Caco-2 (cell line): ENCODE measurements at regions not wholly inside any gene's neighbourhood (a gene's known extent, or its start where the extent isn't known, plus 50 kb on each side); places are given as distances from the start of the nearest gene placed in this dataset.

Source experiments
- BruUV-seq: library from RNA; stranded (reverse); fragments of 400-500 nt; replicated peaks from 2 replicates; lab custom pipeline; 2021; lab: Mats Ljungman, UMichigan
- CTCF ChIA-PET: fragments of 300-600 bp; sonication (Branson Sonifier 250); formaldehyde crosslinking; loops from one replicate; lab custom pipeline; 2022; ENCODE audit warnings: antibody characterized with exemption; lab: Charles Lee
- POLR2A ChIA-PET: fragments of 300-600 bp; sonication (Branson Sonifier 250); formaldehyde crosslinking; loops from one replicate; lab custom pipeline; 2022; ENCODE audit warnings: antibody characterized with exemption; lab: Charles Lee
- DNase-seq, 2 experiments: peaks; one replicate each; pipeline versions ENCODE4 v3.0.0 to v3.0.0-alpha.2; 2020 to 2022
- H3K27me3 ChIP-seq: replicated peaks from 2 replicates; pipeline ENCODE4 v1.6.0; 2011; ENCODE audit warnings: low read length; ENCODE audit not compliant: control insufficient read depth, insufficient read depth
- H3K36me3 ChIP-seq: 2 replicates; pipeline ENCODE4 v1.5.1; 2011; ENCODE audit warnings: low read length; ENCODE audit not compliant: control insufficient read depth, insufficient read depth
- H3K4me1 ChIP-seq: fragments of 250-450 bp; sonication (Bioruptor Pico); 2 replicates; pipeline ENCODE4 v1.5.1; 2020; ENCODE audit warnings: mild to moderate bottlenecking
- H3K4me3 ChIP-seq: 2 replicates; pipeline ENCODE4 v1.5.1; 2011; ENCODE audit warnings: low read depth, mild to moderate bottlenecking, control low read depth, low read length
- H3K9me3 ChIP-seq: fragments of 250-450 bp; sonication (Bioruptor Pico); 2 replicates; pipeline ENCODE4 v1.5.1; 2020; ENCODE audit warnings: mild to moderate bottlenecking, moderate library complexity
- H3K27ac Mint-ChIP-seq: one replicate; pipeline ENCODE4 v1.8.0; 2022; ENCODE audit warnings: mixed read lengths; ENCODE audit not compliant: unreplicated experiment
- H3K27me3 Mint-ChIP-seq: one replicate; pipeline ENCODE4 v1.8.0; 2022; ENCODE audit warnings: mixed read lengths; ENCODE audit not compliant: insufficient read depth, unreplicated experiment
- H3K36me3 Mint-ChIP-seq: one replicate; pipeline ENCODE4 v1.8.0; 2022; ENCODE audit warnings: mild to moderate bottlenecking, mixed read lengths; ENCODE audit not compliant: insufficient read depth, unreplicated experiment
- H3K4me1 Mint-ChIP-seq: one replicate; pipeline ENCODE4 v1.8.0; 2022; ENCODE audit warnings: low read depth, mixed read lengths; ENCODE audit not compliant: unreplicated experiment
- H3K4me3 Mint-ChIP-seq: one replicate; pipeline ENCODE4 v1.8.0; 2022; ENCODE audit warnings: mild to moderate bottlenecking, moderate library complexity, mixed read lengths; ENCODE audit not compliant: unreplicated experiment
- H3K9me3 Mint-ChIP-seq: one replicate; pipeline ENCODE4 v1.8.0; 2022; ENCODE audit warnings: mixed read lengths; ENCODE audit not compliant: unreplicated experiment
- intact Hi-C: fragments of 100-400 bp; cut with micrococcal nuclease; formaldehyde crosslinking; loops from one replicate; pipeline ENCODE4 v1.10.0; 2022; ENCODE audit not compliant: unreplicated experiment
- TF ChIP-seq, protein P1 (sequence below), 2 experiments: fragments of 200-600 bp in 1 of 2; IDR thresholded peaks; 1 replicate in 1 of 2; 2 replicates in 1 of 2; pipeline versions ENCODE4 v1.5.1 to v1.8.0; 2011 to 2022; ENCODE audit warnings: antibody characterized with exemption in 1 of 2, control low read depth in 1 of 2, inconsistent platforms in 1 of 2, low read depth in 1 of 2, low read length in 1 of 2, mild to moderate bottlenecking in 1 of 2, moderate library complexity in 1 of 2; ENCODE audit not compliant: insufficient read depth in 1 of 2, severe bottlenecking in 1 of 2, unreplicated experiment in 1 of 2

DNA sequence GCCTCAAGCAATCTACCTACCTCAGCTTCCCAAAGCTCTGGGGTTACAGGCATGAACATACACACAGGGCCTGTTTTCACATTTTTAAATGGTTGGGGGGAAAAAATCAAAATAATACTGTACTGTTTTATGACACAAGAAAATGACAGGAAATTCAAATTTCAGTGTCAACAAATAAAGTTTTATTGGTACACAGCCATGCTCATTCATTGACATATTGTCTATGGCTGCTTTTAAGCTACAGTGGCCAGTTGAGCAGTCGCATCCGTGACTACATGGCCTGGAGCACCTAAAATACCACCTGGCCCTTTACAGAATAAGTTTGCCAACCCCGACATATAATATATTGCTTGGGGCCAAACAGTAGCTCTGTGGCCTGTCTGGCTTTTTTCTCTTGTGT, 56.4 kb upstream of the GGTA1 start:
- CTCF ChIA-PET, result interaction anchor here (0.5 to 1.4 kb wide), 3 partner anchors 10 to 99 kb away, joined by 3 to 5 read pairs (median 5); no protein-coding TSS in a partner anchor
- no TSS peak for BruUV-seq
- no peak overlapping the region for H3K4me3 ChIP-seq

DNA sequence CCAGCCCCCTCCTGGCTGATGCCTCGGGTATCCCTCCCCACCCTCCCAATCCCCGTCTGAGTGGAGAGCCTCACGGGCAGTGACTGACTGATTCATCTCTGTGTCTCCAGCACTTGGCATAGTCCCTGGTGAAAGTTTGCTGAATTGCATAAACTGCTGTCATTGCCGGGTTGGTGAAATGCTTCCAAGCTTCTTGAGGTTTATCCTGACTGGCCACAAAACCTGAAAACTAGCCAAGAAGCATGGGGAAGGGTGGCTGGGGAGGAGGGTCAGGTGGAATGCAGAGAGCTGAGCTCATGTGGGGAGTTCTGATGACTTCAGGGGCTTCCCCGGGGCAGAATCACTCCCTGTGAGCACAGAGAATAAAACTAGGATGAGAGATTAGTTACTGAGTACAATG, 56.9 kb upstream of the GGTA1 start:
- no TSS peak for BruUV-seq
- no peaks in the 10 kb centered on the region for H3K9me3 Mint-ChIP-seq
- no peak overlapping the region for H3K27ac Mint-ChIP-seq
- Histone ChIP-seq H3K4me3 (no peak overlapping the region), H3K27me3 (no peaks in the 10 kb centered on the region), H3K4me1 (no peaks in the 10 kb centered on the region), H3K36me3 (no peaks in the 10 kb centered on the region), H3K9me3 (no peaks in the 10 kb centered on the region)
- ChIA-PET POLR2A (no interaction called here), CTCF (interaction anchor here (0.5 to 1.4 kb wide), 3 partner anchors 11 to 99 kb away, joined by 3 to 5 read pairs (median 5); no protein-coding TSS in a partner anchor)
- no peaks in the 10 kb centered on the region for H3K36me3 Mint-ChIP-seq
- no peaks in the 10 kb centered on the region for H3K27me3 Mint-ChIP-seq
- no peaks in the 10 kb centered on the region for H3K4me1 Mint-ChIP-seq
- TF ChIP-seq, protein P1, sequence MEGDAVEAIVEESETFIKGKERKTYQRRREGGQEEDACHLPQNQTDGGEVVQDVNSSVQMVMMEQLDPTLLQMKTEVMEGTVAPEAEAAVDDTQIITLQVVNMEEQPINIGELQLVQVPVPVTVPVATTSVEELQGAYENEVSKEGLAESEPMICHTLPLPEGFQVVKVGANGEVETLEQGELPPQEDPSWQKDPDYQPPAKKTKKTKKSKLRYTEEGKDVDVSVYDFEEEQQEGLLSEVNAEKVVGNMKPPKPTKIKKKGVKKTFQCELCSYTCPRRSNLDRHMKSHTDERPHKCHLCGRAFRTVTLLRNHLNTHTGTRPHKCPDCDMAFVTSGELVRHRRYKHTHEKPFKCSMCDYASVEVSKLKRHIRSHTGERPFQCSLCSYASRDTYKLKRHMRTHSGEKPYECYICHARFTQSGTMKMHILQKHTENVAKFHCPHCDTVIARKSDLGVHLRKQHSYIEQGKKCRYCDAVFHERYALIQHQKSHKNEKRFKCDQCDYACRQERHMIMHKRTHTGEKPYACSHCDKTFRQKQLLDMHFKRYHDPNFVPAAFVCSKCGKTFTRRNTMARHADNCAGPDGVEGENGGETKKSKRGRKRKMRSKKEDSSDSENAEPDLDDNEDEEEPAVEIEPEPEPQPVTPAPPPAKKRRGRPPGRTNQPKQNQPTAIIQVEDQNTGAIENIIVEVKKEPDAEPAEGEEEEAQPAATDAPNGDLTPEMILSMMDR (IDR thresholded peaks at IDR 0.05; ENCODE audit: insufficient read depth in 1 of 2, low read depth in 1 of 2, low read length in 1 of 2, severe bottlenecking in 1 of 2, unreplicated experiment in 1 of 2), result no peak
- intact Hi-C loops, result no loop called here
- H3K4me3 Mint-ChIP-seq, result no peak overlapping the region
- no peak for DNase-seq

More for the DNA sequence above, 56.4 kb upstream of the GGTA1 start:
- no peaks in the 10 kb centered on the region for H3K4me1 ChIP-seq
- no peaks in the 10 kb centered on the region for H3K36me3 ChIP-seq
- no peak for DNase-seq
- H3K36me3 Mint-ChIP-seq, result no peaks in the 10 kb centered on the region
- intact Hi-C loops, result no loop called here
- H3K9me3 ChIP-seq, result no peaks in the 10 kb centered on the region
- no peaks in the 10 kb centered on the region for H3K27me3 ChIP-seq
- H3K4me1 Mint-ChIP-seq, result no peaks in the 10 kb centered on the region
- no peak overlapping the region for H3K4me3 Mint-ChIP-seq
- H3K27ac Mint-ChIP-seq, result no peak overlapping the region
- no peaks in the 10 kb centered on the region for H3K27me3 Mint-ChIP-seq
- POLR2A ChIA-PET, result no interaction called here
- TF ChIP-seq, protein P1 (IDR thresholded peaks at IDR 0.05; ENCODE audit: insufficient read depth in 1 of 2, low read depth in 1 of 2, low read length in 1 of 2, severe bottlenecking in 1 of 2, unreplicated experiment in 1 of 2), result no peak
- no peaks in the 10 kb centered on the region for H3K9me3 Mint-ChIP-seq

DNA sequence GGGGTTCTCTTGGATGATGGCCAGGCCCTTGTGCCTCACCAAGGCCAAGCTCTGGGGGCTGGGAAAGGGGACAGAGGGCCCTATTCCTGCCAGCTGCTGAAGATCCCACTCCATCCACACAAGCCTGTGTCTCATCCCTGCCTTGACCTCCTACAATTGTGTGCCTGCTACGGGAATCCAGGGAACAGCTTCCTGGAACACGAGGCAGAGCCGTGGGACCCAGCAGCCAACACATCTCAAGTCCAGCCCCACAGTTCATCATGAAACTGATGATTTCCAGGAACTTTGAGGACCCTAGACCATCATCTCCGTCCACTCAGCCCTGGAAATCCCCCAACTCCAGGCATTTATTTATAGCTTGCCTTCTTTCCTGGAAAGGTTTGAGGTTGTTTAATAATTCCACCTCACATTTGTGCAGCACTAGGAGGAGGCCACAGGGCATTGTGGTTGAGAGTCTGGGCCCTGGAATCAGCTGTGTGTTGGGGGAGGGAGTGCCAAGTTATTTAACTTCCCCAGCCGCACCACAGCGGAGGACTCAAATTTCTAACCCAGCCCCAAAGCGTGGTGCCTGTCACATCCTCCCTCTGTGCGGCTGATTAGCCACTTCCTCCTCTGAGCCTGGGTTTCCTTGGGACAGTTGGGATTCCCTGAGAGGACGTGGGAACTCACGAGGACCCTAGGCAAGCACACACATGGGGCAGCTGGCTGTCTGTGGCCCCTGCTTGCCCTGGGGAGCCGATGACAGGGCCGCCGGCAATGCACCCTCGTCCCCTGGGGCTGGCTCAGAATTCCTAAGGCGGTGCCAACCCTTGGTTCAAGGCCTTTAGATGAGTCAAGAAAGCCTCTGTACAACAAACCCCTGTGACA, 58.2 kb upstream of the GGTA1 start:
- Histone ChIP-seq H3K36me3 (no peaks in the 10 kb centered on the region), H3K4me3 (no peak overlapping the region), H3K27me3 (no peaks in the 10 kb centered on the region), H3K4me1 (no peaks in the 10 kb centered on the region), H3K9me3 (no peaks in the 10 kb centered on the region)
- Mint-ChIP-seq H3K36me3 (no peaks in the 10 kb centered on the region), H3K4me1 (no peaks in the 10 kb centered on the region), H3K27ac (no peak overlapping the region), H3K4me3 (no peak overlapping the region), H3K9me3 (no peaks in the 10 kb centered on the region), H3K27me3 (peaks cover 6% of the 10 kb centered on the region)
- TF ChIP-seq, protein P1 (IDR thresholded peaks at IDR 0.05; ENCODE audit: insufficient read depth in 1 of 2, low read depth in 1 of 2, low read length in 1 of 2, severe bottlenecking in 1 of 2, unreplicated experiment in 1 of 2), result no peak
- intact Hi-C loops, result no loop called here
- no peak for DNase-seq
- POLR2A ChIA-PET, result no interaction called here
- no TSS peak for BruUV-seq
- CTCF ChIA-PET, result no interaction called here
